ENCODE measurements at regions not wholly inside any gene's neighbourhood (a gene's known extent, or its start where the extent isn't known, plus 50 kb on each side); places are given as distances from the start of the nearest gene placed in this dataset.

DNA sequence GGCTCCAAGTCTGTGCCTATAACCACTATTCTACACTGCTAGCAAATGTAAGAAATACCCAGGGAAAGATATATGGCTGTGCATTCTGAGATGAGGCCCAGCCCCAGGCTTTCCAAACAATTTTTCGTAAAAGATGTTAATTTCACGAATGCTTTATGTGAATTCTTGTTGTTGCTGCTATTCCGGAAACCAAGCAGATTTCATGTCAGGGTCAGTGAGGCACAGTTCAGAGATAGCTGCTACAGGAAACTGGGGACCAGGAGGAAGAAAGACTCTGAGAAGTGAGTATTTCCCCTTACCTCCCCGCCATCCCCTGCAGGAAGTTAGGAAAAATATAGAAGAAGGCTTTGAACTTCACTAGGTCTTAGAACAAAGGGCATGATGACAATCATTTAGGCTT lies 84.7 kb upstream of the TP53I11 start:
- CTCF ChIA-PET, result no interaction called here
- DNase-seq (ENCODE audit: low read depth, low spot score), result no peak
- POLR2A ChIA-PET, result no interaction called here
- TF ChIP-seq, protein P1, sequence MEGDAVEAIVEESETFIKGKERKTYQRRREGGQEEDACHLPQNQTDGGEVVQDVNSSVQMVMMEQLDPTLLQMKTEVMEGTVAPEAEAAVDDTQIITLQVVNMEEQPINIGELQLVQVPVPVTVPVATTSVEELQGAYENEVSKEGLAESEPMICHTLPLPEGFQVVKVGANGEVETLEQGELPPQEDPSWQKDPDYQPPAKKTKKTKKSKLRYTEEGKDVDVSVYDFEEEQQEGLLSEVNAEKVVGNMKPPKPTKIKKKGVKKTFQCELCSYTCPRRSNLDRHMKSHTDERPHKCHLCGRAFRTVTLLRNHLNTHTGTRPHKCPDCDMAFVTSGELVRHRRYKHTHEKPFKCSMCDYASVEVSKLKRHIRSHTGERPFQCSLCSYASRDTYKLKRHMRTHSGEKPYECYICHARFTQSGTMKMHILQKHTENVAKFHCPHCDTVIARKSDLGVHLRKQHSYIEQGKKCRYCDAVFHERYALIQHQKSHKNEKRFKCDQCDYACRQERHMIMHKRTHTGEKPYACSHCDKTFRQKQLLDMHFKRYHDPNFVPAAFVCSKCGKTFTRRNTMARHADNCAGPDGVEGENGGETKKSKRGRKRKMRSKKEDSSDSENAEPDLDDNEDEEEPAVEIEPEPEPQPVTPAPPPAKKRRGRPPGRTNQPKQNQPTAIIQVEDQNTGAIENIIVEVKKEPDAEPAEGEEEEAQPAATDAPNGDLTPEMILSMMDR (IDR thresholded peaks at IDR 0.05; ENCODE audit: insufficient read depth, low read length, missing control alignments), result no peak
- H3K4me3 ChIP-seq (ENCODE audit: low read depth, low read length), result no peak overlapping the region

GRCh38 chr11:45036010-45036409 lies 85.3 kb upstream of the TP53I11 start:
- POLR2A ChIA-PET, result no interaction called here
- CTCF ChIA-PET, result no interaction called here
- H3K4me3 ChIP-seq (ENCODE audit: low read depth, low read length), result no peak overlapping the region
- DNase-seq (ENCODE audit: low read depth, low spot score), result no peak
- TF ChIP-seq, protein P1 (IDR thresholded peaks at IDR 0.05; ENCODE audit: insufficient read depth, low read length, missing control alignments), result no peak

GRCh38 chr11:45036733-45037132 lies 86.0 kb upstream of the TP53I11 start:
- POLR2A ChIA-PET, result no interaction called here
- TF ChIP-seq, protein P1 (IDR thresholded peaks at IDR 0.05; ENCODE audit: insufficient read depth, low read length, missing control alignments), result no peak
- CTCF ChIA-PET, result no interaction called here
- no peak for DNase-seq (ENCODE audit: low read depth, low spot score)
- H3K4me3 ChIP-seq (ENCODE audit: low read depth, low read length), result no peak overlapping the region

DNA sequence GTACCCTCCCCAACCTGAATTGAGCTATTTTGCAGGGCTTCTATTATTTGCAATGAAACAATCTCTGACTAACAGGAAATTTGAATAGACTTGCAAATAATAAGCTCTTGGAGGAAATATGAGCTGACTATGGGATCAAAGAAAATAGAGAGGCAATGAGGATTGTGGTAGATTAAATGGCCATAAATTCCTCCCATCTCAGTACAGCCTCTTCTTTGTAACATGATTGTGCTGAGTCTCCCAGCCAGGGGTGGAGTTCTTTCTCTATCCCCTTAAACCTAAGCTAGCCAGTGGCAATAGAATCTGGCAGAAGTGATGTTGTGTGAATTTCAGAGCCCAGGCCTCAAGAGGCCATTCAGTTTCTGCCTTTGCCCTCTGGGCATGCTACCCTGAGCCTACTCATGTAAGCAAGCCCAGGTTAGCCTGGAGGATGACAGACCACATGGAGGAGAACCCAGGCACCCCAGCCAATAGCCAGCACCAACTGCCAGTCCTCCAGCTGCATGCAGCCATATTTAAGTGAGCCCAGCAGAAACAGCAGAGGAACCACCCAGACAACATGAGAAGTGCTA lies 86.8 kb upstream of the TP53I11 start:
- H3K4me3 ChIP-seq (ENCODE audit: low read depth, low read length), result no peak overlapping the region
- POLR2A ChIA-PET, result no interaction called here
- CTCF ChIA-PET, result no interaction called here
- no peak for DNase-seq (ENCODE audit: low read depth, low spot score)
- TF ChIP-seq, protein P1 (IDR thresholded peaks at IDR 0.05; ENCODE audit: insufficient read depth, low read length, missing control alignments), result no peak

DNA sequence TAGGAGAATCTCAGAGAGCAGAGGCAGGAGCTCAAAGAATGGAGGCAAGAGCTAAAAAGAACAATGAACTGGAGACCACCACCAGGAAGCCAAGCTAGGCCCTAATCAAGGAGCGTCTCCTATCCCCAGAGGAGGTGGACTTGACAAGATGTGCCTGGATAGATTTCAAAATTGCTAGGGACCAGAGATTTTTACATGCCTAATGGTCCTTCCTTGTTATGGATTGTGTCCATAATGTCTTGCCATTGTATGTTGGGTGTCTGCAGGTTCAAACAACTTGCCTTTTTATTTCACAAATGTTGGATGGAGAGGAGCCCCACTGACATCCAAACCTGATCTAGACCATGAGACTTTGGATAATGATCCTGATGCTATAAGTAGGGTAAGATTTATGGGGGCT lies 88.2 kb upstream of the TP53I11 start:
- ChIA-PET CTCF (no interaction called here), POLR2A (no interaction called here)
- no peak overlapping the region for H3K4me3 ChIP-seq (ENCODE audit: low read depth, low read length)
- TF ChIP-seq, protein P1 (IDR thresholded peaks at IDR 0.05; ENCODE audit: insufficient read depth, low read length, missing control alignments), result no peak
- no peak for DNase-seq (ENCODE audit: low read depth, low spot score)

GRCh38 chr11:45041596-45041995 lies 90.9 kb upstream of the TP53I11 start:
- no peak overlapping the region for H3K4me3 ChIP-seq (ENCODE audit: low read depth, low read length)
- CTCF ChIA-PET, result interaction anchor here (1.1 kb wide), 1 partner anchor 61 kb away, joined by 3 read pairs; no protein-coding TSS in a partner anchor
- POLR2A ChIA-PET, result interaction anchor here (0.6 kb wide), 1 partner anchor 25 kb away, joined by 4 read pairs; no protein-coding TSS in a partner anchor
- TF ChIP-seq, protein P1 (IDR thresholded peaks at IDR 0.05; ENCODE audit: insufficient read depth, low read length, missing control alignments), result no peak
- no peak for DNase-seq (ENCODE audit: low read depth, low spot score)

Measured in AG04449 (cell line).